GM20000 (cell line): ENCODE measurements at regions not wholly inside any gene's neighbourhood (a gene's known extent, or its start where the extent isn't known, plus 50 kb on each side); places are given as distances from the start of the nearest gene placed in this dataset.

ENCODE experiments used
- DNase-seq: peaks from one replicate; pipeline ENCODE4 v3.0.0; 2012; ENCODE audit warnings: low spot score
- CTCF ChIP-seq: IDR thresholded peaks from 2 replicates; pipeline ENCODE4 v1.5.1; 2012; ENCODE audit warnings: mild to moderate bottlenecking, control low read depth; ENCODE audit errors: extremely low read depth, missing control alignments

DNA sequence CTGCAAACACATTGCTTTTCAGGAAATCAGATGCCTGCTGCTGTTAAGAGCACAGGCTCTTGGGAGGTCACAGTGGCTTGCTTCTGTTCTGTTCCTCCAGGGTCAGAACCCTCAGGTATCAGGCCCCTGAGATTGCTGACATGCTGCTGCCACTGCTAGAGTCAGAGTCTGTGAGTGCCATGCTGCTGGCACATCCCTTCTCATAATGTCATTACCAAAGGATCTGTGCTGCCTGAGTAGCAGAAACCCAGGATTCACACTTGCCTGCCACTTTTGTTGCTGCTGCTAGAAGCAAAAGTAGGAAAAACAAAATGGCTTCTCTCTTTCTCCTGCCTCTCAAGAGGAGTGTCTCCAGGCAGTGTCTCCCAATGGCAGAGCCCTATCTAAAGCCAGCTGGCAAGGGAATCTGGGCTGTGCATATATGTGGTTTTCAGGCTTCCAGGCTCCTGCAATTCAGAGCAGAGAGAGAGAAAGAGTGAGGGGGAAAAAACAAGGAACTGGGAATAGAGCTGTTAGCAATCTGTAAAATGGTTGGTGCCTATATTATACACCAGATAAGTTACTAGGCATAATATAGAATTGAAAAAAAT is 180.3 kb downstream of the MYCN start:
- TF ChIP-seq CTCF, result no peak
- DNase-seq, result no peak

DNA sequence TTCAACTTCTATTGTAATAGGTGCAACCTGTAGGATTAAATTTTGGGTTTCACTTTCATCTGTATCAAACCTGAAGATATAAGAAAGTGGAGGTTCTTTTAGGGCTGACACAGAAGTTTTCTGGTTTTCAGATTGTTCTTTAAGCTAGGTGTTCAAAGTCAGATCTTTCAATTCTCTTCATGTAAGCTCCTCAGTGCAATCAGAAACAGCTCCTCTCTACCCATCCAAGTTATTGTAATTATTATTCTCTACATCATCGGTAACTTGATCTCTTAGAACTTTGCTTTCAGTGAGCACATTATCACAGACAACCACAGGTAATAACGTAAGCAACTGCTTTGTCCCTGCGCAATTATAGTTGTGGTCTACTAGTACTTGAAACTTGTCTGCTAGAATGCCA is 179.4 kb downstream of the MYCN start:
- no peak for DNase-seq
- TF ChIP-seq CTCF, result no peak

DNA sequence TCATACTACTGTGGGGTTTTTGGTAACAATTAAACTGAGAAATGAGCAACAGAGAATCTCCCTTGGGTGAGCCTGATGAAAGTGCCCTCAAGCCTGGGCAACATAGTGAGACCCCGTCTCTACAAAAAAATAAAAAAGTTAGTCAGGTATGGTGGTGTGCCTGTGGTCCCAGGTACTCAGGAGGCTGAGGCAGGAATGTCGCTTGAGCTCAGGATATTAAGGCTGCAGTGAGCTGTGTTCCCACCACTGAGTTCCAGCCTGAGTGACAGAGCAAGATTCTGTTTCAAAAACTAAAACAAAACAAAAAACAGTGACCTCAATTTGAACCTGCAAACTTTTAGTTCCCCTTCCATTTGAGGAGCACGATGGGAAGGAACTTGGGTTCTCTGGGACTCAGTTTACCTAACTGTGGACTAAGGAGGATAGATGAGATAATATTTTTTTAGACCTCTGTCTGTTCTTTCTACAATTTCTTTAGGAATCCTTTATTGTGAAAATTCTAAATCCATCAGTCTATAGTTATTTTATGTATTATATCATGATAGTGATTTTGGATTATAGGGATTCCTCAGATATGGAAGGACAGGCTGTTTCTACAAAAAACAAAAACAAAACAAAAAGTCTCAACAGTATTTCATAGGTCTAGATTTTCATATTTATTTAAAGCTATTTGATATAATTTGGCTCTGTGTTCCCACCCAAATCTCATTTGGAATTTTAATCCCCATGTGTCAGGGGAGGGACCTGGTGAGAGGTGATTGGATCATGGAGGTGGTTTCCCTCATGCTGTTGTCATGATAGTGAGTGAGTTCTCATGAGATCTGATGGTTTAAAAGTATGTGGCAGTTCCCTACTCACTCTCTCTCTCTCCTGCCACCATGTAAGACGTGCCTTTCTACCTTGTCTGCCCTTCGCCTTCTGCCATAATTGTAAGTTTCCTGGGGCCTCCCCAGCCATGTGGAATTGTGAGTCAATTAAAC is 178.6 kb downstream of the MYCN start:
- no peak for DNase-seq
- TF ChIP-seq CTCF, result no peak

DNA sequence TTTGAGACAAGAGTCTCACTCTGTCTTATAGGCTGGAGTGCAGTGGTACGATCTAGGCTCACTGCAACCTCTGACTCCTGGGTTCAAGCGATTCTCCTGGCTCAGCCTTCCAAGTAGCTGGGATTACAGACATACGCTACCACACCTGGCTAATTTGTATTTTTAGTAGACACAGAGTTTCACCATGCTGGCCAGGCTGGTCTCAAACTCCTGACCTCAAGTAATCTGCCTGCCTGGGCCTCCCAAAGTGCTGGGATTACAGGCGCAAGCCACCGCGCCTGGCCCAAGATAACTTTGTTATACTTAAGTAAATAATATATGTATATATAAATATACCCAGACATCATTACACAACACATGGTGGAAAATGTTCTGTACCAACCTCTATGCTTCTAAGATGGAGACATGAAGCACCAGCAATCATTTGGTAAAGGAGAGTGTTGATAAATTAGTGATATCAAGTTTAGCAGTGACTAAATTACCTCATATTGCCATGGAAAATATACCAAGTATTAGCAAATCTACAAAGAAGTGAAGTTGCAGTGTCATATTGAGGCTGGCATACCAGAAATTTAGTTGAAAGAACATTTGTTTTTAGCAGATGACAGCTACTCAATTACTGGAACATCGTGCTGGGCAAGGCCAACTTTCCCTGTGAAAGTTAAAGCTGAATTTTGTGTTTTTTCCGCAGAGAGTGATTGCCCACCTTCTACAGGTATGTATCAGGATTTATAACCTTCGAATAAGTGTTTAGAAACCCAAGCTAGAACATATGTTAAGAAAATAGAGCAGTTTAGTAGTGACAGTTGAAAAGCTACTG is 177.7 kb downstream of the MYCN start:
- no peak for DNase-seq
- no peak for TF ChIP-seq CTCF

- TF ChIP-seq CTCF, result no peak
- no peak for DNase-seq
These were observed 176.8 kb downstream of the MYCN start for GRCh38 chr2:16117021-16117700.

DNA sequence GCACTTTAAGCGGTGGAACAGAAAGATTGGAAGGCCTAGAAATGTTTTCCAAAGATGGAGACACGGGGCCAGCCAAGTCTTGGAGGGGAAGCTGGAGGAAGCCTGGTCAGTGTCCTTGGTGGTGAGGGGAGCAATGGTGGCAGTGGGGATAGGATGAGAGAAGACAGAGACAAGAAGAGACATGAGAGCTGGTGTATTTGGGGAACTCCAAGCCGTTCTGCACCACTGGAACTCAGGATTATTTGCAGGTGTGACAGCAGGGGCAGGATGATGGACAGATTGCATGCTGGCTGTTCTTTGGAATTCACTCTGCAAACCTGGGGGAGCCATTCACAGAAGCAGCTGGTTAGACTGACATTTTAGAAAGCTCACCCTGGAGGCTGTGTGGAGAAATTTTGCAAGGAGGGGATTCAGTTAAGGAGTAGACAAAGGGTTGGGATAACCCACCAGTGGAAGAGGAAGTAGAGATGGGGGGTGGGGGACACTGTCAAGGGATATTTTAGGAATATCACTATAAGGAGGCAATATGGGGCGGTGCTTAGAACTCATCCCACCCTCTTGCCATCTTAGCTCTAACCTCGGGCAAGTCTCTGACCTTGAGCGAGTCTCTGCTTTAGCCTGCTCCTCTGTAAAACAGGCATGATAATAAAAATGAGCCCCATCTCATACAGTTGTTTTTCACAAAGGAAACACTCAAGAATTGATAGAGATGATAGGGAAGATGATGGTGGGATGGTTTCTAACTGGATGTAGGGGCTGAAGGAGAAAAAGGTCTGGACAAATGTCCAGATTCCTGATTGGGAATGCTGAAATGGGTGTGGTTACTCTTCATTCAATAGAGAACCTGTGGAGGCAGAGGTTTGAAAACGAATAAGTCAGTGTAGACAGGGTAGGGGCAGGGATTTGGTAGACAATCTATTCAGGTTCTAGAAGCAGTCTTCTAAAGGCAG is 175.8 kb downstream of the MYCN start:
- no peak for DNase-seq
- TF ChIP-seq CTCF, result no peak
